ENCODE measurements at regions not wholly inside any gene's neighbourhood (a gene's known extent, or its start where the extent isn't known, plus 50 kb on each side); places are given as distances from the start of the nearest gene placed in this dataset.

DNA sequence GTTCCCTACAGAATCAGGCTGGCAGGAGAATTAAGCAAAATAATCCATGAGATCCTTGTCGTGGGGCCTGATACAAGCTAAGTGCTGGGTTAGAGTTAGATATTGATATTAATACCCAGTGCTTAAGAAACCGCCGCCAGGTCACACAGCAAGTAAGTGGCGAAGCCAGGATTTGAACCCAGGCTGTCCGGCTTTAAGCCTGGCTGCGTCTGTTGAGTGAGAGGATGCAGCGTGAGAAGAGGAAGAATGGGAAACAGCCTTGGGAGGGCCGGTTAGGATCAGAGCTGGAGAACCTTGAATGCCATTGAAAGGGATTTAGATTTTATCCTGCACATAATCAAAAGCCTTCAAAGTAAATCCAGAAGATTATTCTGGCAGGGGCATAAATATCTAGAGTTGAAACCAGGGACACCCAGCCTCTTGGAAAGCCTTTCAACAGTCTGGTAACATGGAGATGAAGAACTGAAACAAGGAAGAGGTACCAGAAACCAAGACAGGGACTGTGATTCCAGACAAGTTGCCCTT lies 64.8 kb upstream of the HELT start:
- ATAC-seq = no peak
- in situ Hi-C loops (cut with MboI; ENCODE audit: low sequenced_read_pairs in 4 of 4) (no loop called here), intact Hi-C loops (cut with DNase I; ENCODE audit: low total_unique reads) (no loop called here)
- no peak for DNase-seq
- H3K27me3 ChIP-seq = no peaks in the 10 kb centered on the region
- H3K4me1 ChIP-seq = peaks cover 6 to 7% of the 10 kb centered on the region in 2 donors
- no peaks in the 10 kb centered on the region for H3K9me3 ChIP-seq
- no peak for TF ChIP-seq POLR2A (IDR thresholded peaks at IDR 0.05)
- TF ChIP-seq, protein P1, sequence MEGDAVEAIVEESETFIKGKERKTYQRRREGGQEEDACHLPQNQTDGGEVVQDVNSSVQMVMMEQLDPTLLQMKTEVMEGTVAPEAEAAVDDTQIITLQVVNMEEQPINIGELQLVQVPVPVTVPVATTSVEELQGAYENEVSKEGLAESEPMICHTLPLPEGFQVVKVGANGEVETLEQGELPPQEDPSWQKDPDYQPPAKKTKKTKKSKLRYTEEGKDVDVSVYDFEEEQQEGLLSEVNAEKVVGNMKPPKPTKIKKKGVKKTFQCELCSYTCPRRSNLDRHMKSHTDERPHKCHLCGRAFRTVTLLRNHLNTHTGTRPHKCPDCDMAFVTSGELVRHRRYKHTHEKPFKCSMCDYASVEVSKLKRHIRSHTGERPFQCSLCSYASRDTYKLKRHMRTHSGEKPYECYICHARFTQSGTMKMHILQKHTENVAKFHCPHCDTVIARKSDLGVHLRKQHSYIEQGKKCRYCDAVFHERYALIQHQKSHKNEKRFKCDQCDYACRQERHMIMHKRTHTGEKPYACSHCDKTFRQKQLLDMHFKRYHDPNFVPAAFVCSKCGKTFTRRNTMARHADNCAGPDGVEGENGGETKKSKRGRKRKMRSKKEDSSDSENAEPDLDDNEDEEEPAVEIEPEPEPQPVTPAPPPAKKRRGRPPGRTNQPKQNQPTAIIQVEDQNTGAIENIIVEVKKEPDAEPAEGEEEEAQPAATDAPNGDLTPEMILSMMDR (IDR thresholded peaks at IDR 0.05 in 4 of 5, conservative IDR thresholded peaks at IDR 0.05 in 1 of 5) = no peak
- H3K36me3 ChIP-seq = no peaks in the 10 kb centered on the region
- no peak overlapping the region for H3K4me3 ChIP-seq
- no peak overlapping the region for H3K27ac ChIP-seq

DNA sequence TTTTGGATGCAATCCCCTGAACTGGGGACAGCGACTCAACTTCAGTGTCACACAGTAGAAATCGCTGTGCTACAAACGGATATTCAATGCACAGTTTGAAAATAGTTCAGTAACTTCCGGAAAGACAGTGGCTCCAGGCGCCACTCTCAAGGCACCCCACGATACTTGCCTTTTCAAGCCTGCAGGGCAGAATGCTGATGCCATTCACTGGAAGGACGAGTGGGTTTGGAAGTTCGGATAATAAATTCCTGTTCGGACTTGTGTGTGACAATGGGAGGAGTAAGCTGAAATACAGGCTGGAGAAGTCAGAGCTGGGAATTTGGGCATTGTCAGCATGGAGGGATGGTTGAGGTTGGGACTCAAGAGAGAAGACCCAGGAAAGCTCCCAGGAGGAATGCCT lies 64.3 kb upstream of the HELT start:
- no peak overlapping the region for H3K27ac ChIP-seq
- in situ Hi-C loops (cut with MboI; ENCODE audit: low sequenced_read_pairs in 4 of 4) (no loop called here), intact Hi-C loops (cut with DNase I; ENCODE audit: low total_unique reads) (no loop called here)
- H3K4me3 ChIP-seq = no peak overlapping the region
- H3K4me1 ChIP-seq = peaks cover 9 to 11% of the 10 kb centered on the region in 2 donors
- no peaks in the 10 kb centered on the region for H3K27me3 ChIP-seq
- H3K36me3 ChIP-seq = no peaks in the 10 kb centered on the region
- TF ChIP-seq, protein P1 (IDR thresholded peaks at IDR 0.05 in 4 of 5, conservative IDR thresholded peaks at IDR 0.05 in 1 of 5) = no peak
- TF ChIP-seq POLR2A (IDR thresholded peaks at IDR 0.05) = no peak
- DNase-seq (no peak), ATAC-seq (no peak)
- no peaks in the 10 kb centered on the region for H3K9me3 ChIP-seq

DNA sequence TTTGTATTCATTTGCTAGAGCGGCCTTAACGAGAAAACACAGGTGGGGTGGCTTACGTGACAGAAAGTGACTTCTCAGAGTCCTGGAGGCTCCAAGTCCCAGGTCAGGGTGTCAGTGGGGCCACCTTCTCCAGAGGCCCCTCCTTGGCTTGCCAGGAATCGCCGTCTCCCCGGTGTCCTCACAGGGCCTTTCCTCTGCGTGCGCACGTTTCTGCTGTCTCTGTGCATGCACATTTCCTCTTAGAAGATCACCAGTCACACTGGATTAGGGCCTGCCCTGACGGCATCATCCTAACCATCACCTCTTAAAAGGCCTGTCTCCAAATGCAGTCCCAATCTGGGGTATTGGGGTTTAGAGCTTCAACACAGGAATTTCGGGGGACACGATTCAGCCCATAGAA lies 63.8 kb upstream of the HELT start:
- H3K36me3 ChIP-seq = no peaks in the 10 kb centered on the region
- intact Hi-C loops (cut with DNase I; ENCODE audit: low total_unique reads) = no loop called here
- TF ChIP-seq POLR2A (IDR thresholded peaks at IDR 0.05) = no peak
- TF ChIP-seq, protein P1 (IDR thresholded peaks at IDR 0.05 in 4 of 5, conservative IDR thresholded peaks at IDR 0.05 in 1 of 5) = no peak
- H3K9me3 ChIP-seq = no peaks in the 10 kb centered on the region
- no peak overlapping the region for H3K27ac ChIP-seq
- peaks cover 9 to 15% of the 10 kb centered on the region in 2 donors for H3K4me1 ChIP-seq
- in situ Hi-C loops (cut with MboI; ENCODE audit: low sequenced_read_pairs in 4 of 4) = no loop called here
- no peaks in the 10 kb centered on the region for H3K27me3 ChIP-seq
- ATAC-seq (no peak), DNase-seq (no peak)
- H3K4me3 ChIP-seq = no peak overlapping the region

DNA sequence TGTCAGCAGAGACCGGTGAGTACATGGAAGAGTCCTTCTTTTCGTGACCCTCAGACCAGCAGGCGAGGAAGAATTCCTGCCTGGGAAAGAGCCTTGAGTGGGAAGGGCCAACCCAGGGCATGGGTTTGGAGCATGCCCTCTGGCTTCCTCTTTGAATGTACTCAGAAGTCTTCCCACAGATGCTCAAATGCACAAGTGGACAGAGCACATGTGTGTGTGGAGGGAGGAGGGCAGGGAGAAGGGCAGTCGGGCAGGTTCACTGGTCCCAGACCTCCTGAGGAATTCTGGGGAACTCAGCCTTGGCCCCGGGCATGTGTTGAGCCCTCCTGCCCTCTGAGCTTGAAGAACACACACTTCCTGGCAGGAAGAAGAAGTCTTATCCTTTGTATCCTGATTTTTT lies 63.2 kb upstream of the HELT start:
- TF ChIP-seq POLR2A (IDR thresholded peaks at IDR 0.05) = no peak
- TF ChIP-seq, protein P1 (IDR thresholded peaks at IDR 0.05 in 4 of 5, conservative IDR thresholded peaks at IDR 0.05 in 1 of 5) = no peak
- Histone ChIP-seq H3K27ac (no peak overlapping the region), H3K9me3 (no peaks in the 10 kb centered on the region), H3K4me3 (no peak overlapping the region), H3K4me1 (peaks cover 9 to 15% of the 10 kb centered on the region in 2 donors), H3K36me3 (no peaks in the 10 kb centered on the region), H3K27me3 (no peaks in the 10 kb centered on the region)
- ATAC-seq (no peak), DNase-seq (no peak)
- intact Hi-C loops (cut with DNase I; ENCODE audit: low total_unique reads) = no loop called here
- in situ Hi-C loops (cut with MboI; ENCODE audit: low sequenced_read_pairs in 4 of 4) = no loop called here

DNA sequence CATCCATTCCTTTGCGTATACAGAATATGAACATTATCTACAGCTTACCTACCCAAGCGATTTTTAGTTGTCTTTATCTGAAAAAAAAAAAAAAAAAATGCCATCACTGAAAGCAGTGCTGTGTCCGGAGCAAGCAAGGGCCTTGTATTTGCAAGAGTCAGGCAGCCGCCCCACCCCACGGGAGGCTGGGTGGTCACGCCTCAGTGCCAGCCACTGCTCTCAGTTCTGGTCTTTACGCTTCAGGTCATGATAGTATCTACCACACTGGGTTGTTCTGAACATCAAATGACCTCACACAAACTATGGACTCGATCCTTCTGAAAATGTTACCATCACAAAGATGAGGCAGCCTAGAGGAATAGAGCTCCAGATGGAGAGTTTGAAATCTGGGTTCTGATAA lies 62.7 kb upstream of the HELT start:
- Histone ChIP-seq H3K4me1 (peaks cover 9 to 15% of the 10 kb centered on the region in 2 donors), H3K36me3 (no peaks in the 10 kb centered on the region), H3K27ac (no peak overlapping the region), H3K9me3 (no peaks in the 10 kb centered on the region), H3K27me3 (no peaks in the 10 kb centered on the region), H3K4me3 (no peak overlapping the region)
- no peak for DNase-seq
- no peak for TF ChIP-seq POLR2A (IDR thresholded peaks at IDR 0.05)
- TF ChIP-seq, protein P1 (IDR thresholded peaks at IDR 0.05 in 4 of 5, conservative IDR thresholded peaks at IDR 0.05 in 1 of 5) = no peak
- no peak for ATAC-seq
- intact Hi-C loops (cut with DNase I; ENCODE audit: low total_unique reads) (no loop called here), in situ Hi-C loops (cut with MboI; ENCODE audit: low sequenced_read_pairs in 4 of 4) (no loop called here)

All from gastrocnemius medialis (tissue), 4 donors.